ENCODE measurements at regions not wholly inside any gene's neighbourhood (a gene's known extent, or its start where the extent isn't known, plus 50 kb on each side); places are given as distances from the start of the nearest gene placed in this dataset.
A peak's percentile ranks its signal among the peaks of the same experiment; 100 is the strongest.

- no peaks in the 10 kb centered on the region for H3K36me3 ChIP-seq (ENCODE audit: low read depth)
- intact Hi-C loops (cut with DNase I, micrococcal nuclease), result no loop called here
- peaks cover 17% of the 10 kb centered on the region for H3K4me1 ChIP-seq (ENCODE audit: low read depth)
- H3K4me3 ChIP-seq, result no peak overlapping the region
- TF ChIP-seq CTCF (IDR thresholded peaks at IDR 0.05), result no peak
- H3K9me3 ChIP-seq, result no peaks in the 10 kb centered on the region
- ATAC-seq, result no peak
- no peak for DNase-seq
Measured at GRCh38 chr2:42858140-42859005, 66.0 kb upstream of the HAAO start.

GRCh38 chr2:42856891-42857632 lies 64.7 kb upstream of the HAAO start:
- no peak for TF ChIP-seq CTCF (IDR thresholded peaks at IDR 0.05)
- intact Hi-C loops (cut with DNase I, micrococcal nuclease), result no loop called here
- ATAC-seq (no peak), DNase-seq (no peak)
- Histone ChIP-seq H3K36me3 (ENCODE audit: low read depth) (no peaks in the 10 kb centered on the region), H3K4me1 (ENCODE audit: low read depth) (peaks cover 17% of the 10 kb centered on the region), H3K9me3 (no peaks in the 10 kb centered on the region), H3K4me3 (no peak overlapping the region)

- Histone ChIP-seq H3K4me3 (no peak overlapping the region), H3K36me3 (ENCODE audit: low read depth) (no peaks in the 10 kb centered on the region), H3K4me1 (ENCODE audit: low read depth) (peaks cover 17% of the 10 kb centered on the region), H3K9me3 (no peaks in the 10 kb centered on the region)
- no peak for TF ChIP-seq CTCF (IDR thresholded peaks at IDR 0.05)
- no peak for DNase-seq
- ATAC-seq, result no peak
- intact Hi-C loops (cut with DNase I, micrococcal nuclease), result no loop called here
Measured at GRCh38 chr2:42856106-42856860, 63.9 kb upstream of the HAAO start.

GRCh38 chr2:42855221-42855970 lies 63.0 kb upstream of the HAAO start:
- Histone ChIP-seq H3K9me3 (no peaks in the 10 kb centered on the region), H3K36me3 (ENCODE audit: low read depth) (no peaks in the 10 kb centered on the region), H3K4me3 (no peak overlapping the region), H3K4me1 (ENCODE audit: low read depth) (peaks cover 16% of the 10 kb centered on the region)
- intact Hi-C loops (cut with DNase I, micrococcal nuclease), result no loop called here
- DNase-seq, result no peak
- ATAC-seq, result no peak
- TF ChIP-seq CTCF (IDR thresholded peaks at IDR 0.05), result no peak

GRCh38 chr2:42854207-42854818 lies 61.9 kb upstream of the HAAO start:
- no peaks in the 10 kb centered on the region for H3K9me3 ChIP-seq
- H3K4me1 ChIP-seq (ENCODE audit: low read depth), result peaks cover 7% of the 10 kb centered on the region
- no peak for TF ChIP-seq CTCF (IDR thresholded peaks at IDR 0.05)
- intact Hi-C loops (cut with DNase I, micrococcal nuclease), result no loop called here
- ATAC-seq, result peak; percentile 34
- H3K36me3 ChIP-seq (ENCODE audit: low read depth), result no peaks in the 10 kb centered on the region
- H3K4me3 ChIP-seq, result no peak overlapping the region
- peak in 1 of 3 donors; percentile 30 for DNase-seq
